Ascending aorta (tissue), 2 donors: ENCODE measurements at regions not wholly inside any gene's neighbourhood (a gene's known extent, or its start where the extent isn't known, plus 50 kb on each side); places are given as distances from the start of the nearest gene placed in this dataset.

Experiments
- DNase-seq, 2 donors: peaks; one replicate each; pipeline ENCODE4 v3.0.0-alpha.2; 2019; ENCODE audit warnings: low spot score in 2 of 2
- H3K27ac ChIP-seq, 2 donors: fragments of 200-600 bp; sonication (generic); one replicate each; pipeline ENCODE4 v1.5.1; 2016 to 2017; ENCODE audit warnings: mild to moderate bottlenecking in 1 of 2
- H3K27me3 ChIP-seq: fragments of 200-600 bp; sonication (generic); one replicate; pipeline ENCODE4 v1.5.1; 2017
- H3K36me3 ChIP-seq, 2 donors: fragments of 200-600 bp; sonication (generic); one replicate each; pipeline ENCODE4 v1.5.1; 2016
- H3K4me1 ChIP-seq, 2 donors: fragments of 200-600 bp; sonication (generic); one replicate each; pipeline ENCODE4 v1.5.1; 2016 to 2017; ENCODE audit warnings: mild to moderate bottlenecking in 1 of 2
- H3K4me3 ChIP-seq, 2 donors: fragments of 200-600 bp; sonication (generic); one replicate each; pipeline ENCODE4 v1.5.1; 2016 to 2017; ENCODE audit warnings: mild to moderate bottlenecking in 1 of 2
- H3K9me3 ChIP-seq, 2 donors: fragments of 200-600 bp; sonication (generic); one replicate each; pipeline ENCODE4 v1.5.1; 2016
- intact Hi-C: fragments of 100-400 bp; cut with DNase I; formaldehyde crosslinking; loops from one replicate; pipeline ENCODE4 v1.15.1; 2023
- TF ChIP-seq, protein P1 (sequence below), 3 experiments: fragments of 200-600 bp in 2 of 3; fragments of 450-650 bp in 1 of 3; sonication (generic) in 2 of 3; IDR thresholded peaks; one replicate each; pipeline ENCODE4 v1.5.1; 2016 to 2019; ENCODE audit warnings: antibody characterized with exemption in 3 of 3, mild to moderate bottlenecking in 1 of 3, moderate library complexity in 1 of 3

DNA sequence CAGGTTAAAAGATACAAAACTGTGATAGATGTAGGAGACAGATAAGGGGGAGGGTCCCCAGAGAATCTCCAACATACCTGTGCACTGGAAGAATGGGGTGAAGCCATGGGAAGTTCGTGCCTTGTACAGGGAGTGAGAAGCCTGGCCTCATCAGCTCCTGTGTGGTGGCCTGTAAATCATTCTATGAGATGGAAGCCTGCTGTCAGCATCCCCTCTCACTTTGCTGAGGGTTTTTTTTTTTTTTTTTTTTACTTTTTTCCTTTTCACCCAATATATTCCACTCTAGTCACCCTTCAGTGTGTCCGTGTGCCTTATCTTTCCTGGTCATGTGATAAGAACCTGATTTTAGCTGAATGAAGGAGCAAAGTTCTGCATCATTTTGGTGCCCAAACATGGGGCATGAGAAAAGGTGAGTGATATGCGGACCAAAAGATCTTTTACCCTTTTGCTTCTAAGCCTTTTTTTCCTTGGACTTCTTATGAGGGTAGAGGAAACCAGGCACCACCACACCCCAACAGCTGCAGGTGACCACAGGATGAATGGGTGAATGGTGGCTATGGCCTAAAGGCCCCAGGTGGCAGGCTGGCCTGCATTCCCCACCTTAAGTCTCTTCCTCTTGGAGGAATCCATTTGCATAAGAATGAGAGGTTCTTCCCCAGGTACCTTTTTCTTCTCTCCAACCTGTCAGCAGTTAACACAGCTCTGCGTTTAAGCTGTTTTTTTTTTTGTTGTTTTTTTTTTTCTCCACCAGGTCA is 1345.0 kb downstream of the NSUN3 start:
- Histone ChIP-seq H3K27ac (no peak overlapping the region), H3K27me3 (no peaks in the 10 kb centered on the region), H3K4me3 (no peak overlapping the region), H3K36me3 (no peaks in the 10 kb centered on the region), H3K9me3 (no peaks in the 10 kb centered on the region), H3K4me1 (no peaks in the 10 kb centered on the region)
- intact Hi-C loops: no loop called here
- no peak for DNase-seq
- TF ChIP-seq, protein P1, sequence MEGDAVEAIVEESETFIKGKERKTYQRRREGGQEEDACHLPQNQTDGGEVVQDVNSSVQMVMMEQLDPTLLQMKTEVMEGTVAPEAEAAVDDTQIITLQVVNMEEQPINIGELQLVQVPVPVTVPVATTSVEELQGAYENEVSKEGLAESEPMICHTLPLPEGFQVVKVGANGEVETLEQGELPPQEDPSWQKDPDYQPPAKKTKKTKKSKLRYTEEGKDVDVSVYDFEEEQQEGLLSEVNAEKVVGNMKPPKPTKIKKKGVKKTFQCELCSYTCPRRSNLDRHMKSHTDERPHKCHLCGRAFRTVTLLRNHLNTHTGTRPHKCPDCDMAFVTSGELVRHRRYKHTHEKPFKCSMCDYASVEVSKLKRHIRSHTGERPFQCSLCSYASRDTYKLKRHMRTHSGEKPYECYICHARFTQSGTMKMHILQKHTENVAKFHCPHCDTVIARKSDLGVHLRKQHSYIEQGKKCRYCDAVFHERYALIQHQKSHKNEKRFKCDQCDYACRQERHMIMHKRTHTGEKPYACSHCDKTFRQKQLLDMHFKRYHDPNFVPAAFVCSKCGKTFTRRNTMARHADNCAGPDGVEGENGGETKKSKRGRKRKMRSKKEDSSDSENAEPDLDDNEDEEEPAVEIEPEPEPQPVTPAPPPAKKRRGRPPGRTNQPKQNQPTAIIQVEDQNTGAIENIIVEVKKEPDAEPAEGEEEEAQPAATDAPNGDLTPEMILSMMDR (IDR thresholded peaks at IDR 0.05): no peak

DNA sequence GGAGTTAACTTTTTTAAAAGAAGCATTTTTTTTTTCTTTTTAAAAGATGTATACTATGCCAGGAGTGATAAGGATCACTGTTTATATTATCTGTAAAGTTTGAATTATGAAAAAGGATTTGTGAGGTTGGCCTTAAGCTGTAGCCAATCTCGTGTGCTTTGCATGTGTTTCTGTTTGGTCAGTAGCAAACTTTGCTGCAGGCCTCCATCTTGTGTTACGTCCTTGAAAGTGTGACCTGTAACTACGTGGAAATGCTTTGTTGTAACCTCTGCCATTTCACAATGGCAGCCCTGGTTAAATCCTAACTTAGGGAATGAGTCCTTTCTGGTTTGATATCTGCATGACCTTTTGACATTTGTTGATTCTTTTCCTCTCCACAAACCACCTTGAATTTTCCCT is 1345.6 kb downstream of the NSUN3 start:
- TF ChIP-seq, protein P1 (IDR thresholded peaks at IDR 0.05): no peak
- H3K4me3 ChIP-seq: no peak overlapping the region
- H3K36me3 ChIP-seq: no peaks in the 10 kb centered on the region
- intact Hi-C loops: no loop called here
- no peak for DNase-seq
- no peaks in the 10 kb centered on the region for H3K4me1 ChIP-seq
- no peak overlapping the region for H3K27ac ChIP-seq
- no peaks in the 10 kb centered on the region for H3K27me3 ChIP-seq
- no peaks in the 10 kb centered on the region for H3K9me3 ChIP-seq

DNA sequence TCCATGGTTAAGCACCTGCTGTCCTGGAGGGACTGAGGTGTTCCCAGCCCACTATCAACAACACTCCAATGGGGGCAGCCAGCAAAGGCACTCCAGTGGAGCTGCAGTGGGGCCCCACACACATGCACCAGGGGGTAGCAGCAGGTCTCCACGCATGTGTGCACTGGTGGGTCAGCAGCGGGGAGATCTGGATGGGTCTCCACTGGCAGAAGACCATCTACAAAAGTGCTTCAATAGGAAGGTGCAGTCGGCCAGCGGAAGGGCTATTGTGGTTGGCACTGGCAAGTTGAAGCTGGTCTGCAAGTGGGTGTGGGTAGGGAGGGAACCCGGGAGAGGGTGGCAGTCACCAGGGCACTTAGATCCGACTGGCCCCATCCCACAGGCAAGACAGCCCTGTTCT is 1355.4 kb downstream of the NSUN3 start:
- H3K4me3 ChIP-seq: no peak overlapping the region
- intact Hi-C loops: no loop called here
- no peak overlapping the region for H3K27ac ChIP-seq

DNA sequence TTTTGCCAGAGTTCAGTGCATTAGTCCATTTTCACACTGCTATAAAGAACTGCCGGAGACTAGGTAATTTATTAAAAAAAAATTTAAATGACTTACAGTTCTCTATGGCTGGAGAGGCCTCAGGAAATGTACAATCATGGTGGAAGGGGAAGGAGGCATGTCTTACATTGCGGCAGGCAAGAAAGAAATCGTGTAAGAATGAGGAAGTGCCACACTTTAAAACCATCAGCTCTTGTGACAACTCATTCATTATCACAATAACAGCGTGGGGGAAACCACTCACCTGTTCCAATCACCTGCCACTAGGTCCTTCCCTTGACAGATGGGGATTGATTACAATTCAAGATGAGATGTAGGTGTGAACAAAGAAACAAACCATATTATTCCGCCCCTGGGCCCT is 1361.4 kb downstream of the NSUN3 start:
- no peak for DNase-seq
- H3K27me3 ChIP-seq: no peaks in the 10 kb centered on the region
- H3K4me3 ChIP-seq: no peak overlapping the region
- no peak overlapping the region for H3K27ac ChIP-seq
- H3K36me3 ChIP-seq: no peaks in the 10 kb centered on the region
- intact Hi-C loops: no loop called here
- no peaks in the 10 kb centered on the region for H3K4me1 ChIP-seq
- TF ChIP-seq, protein P1 (IDR thresholded peaks at IDR 0.05): no peak
- no peaks in the 10 kb centered on the region for H3K9me3 ChIP-seq

More for the DNA sequence above, 1355.4 kb downstream of the NSUN3 start:
- Histone ChIP-seq H3K4me1 (no peaks in the 10 kb centered on the region), H3K9me3 (no peaks in the 10 kb centered on the region), H3K27me3 (no peaks in the 10 kb centered on the region), H3K36me3 (no peaks in the 10 kb centered on the region)
- DNase-seq: no peak
- TF ChIP-seq, protein P1 (IDR thresholded peaks at IDR 0.05): no peak

DNA sequence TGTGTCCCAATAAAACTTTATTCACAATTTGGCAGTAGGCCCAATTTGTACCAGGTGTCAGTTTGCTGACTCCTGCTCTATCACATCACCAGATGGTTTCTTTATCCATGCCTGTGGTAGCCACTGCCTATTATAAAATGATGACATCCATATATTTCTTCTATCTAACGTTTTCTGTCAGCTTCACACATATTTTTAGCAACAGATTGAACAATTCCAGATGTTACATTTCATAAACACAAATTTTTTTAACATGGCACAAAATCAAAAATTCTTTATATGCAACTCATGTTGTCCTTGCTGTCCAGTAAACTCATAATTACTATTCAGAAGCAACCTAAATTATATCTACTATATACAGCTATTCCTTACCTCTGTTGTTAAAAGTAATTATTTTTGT is 1371.6 kb downstream of the NSUN3 start:
- intact Hi-C loops: no loop called here
- Histone ChIP-seq H3K4me3 (no peak overlapping the region), H3K4me1 (no peaks in the 10 kb centered on the region), H3K36me3 (no peaks in the 10 kb centered on the region), H3K27me3 (no peaks in the 10 kb centered on the region), H3K9me3 (no peaks in the 10 kb centered on the region), H3K27ac (no peak overlapping the region)
- TF ChIP-seq, protein P1 (IDR thresholded peaks at IDR 0.05): no peak
- DNase-seq: no peak

DNA sequence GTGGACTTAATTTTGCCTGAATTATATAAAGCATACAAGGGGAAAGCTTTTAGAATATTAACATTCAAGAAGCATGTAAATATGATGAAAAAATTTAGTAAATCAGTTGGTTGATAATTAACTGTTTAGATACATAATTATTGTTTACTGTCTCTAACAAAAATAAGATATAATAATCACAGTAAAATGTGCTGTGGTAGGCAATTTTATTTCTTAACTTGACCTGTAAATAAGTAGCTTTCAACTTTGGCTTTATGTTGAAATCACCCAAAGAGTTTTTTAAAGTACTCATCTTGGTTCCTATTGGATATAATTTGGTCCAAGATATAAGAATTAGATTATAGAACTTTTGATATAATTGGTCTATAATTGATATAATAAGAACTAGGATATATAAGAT is 1374.5 kb downstream of the NSUN3 start:
- H3K4me1 ChIP-seq: no peaks in the 10 kb centered on the region
- no peak overlapping the region for H3K4me3 ChIP-seq
- no peaks in the 10 kb centered on the region for H3K36me3 ChIP-seq
- H3K9me3 ChIP-seq: no peaks in the 10 kb centered on the region
- H3K27ac ChIP-seq: no peak overlapping the region
- intact Hi-C loops: no loop called here
- DNase-seq: no peak
- TF ChIP-seq, protein P1 (IDR thresholded peaks at IDR 0.05): no peak
- no peaks in the 10 kb centered on the region for H3K27me3 ChIP-seq
